Tibial artery (tissue), 4 donors: ENCODE measurements at regions not wholly inside any gene's neighbourhood (a gene's known extent, or its start where the extent isn't known, plus 50 kb on each side); places are given as distances from the start of the nearest gene placed in this dataset.

Experiments used
- DNase-seq, 2 donors: peaks; one replicate each; pipeline ENCODE4 v3.0.0-alpha.2; 2019
- H3K27ac ChIP-seq, 2 donors: fragments of 200-600 bp; sonication (generic) in 1 of 2; 1 replicate in 1 of 2; 2 replicates in 1 of 2; pipeline ENCODE4 v1.5.1; 2018 to 2019; ENCODE audit warnings: mild to moderate bottlenecking in 1 of 2
- H3K27me3 ChIP-seq, 2 donors: fragments of 200-600 bp; sonication (generic) in 1 of 2; one replicate each; pipeline versions ENCODE4 v1.5.1 to v1.6.0; 2016 to 2019
- H3K36me3 ChIP-seq, 3 donors: fragments of 200-600 bp; sonication (generic) in 2 of 3; one replicate each; pipeline ENCODE4 v1.5.1; 2016 to 2019; ENCODE audit warnings: mild to moderate bottlenecking in 2 of 3
- H3K4me1 ChIP-seq, 4 donors: fragments of 200-600 bp; sonication (generic) in 2 of 4; 1 replicate in 3 of 4; 2 replicates in 1 of 4; pipeline ENCODE4 v1.5.1; 2016 to 2019
- H3K4me3 ChIP-seq, 2 donors: fragments of 200-600 bp; sonication (generic) in 1 of 2; 1 replicate in 1 of 2; 2 replicates in 1 of 2; pipeline ENCODE4 v1.5.1; 2018 to 2019; ENCODE audit warnings: mild to moderate bottlenecking in 2 of 2
- H3K9me3 ChIP-seq, 3 donors: fragments of 200-600 bp; sonication (generic) in 1 of 3; one replicate each; pipeline ENCODE4 v1.5.1; 2016 to 2019
- intact Hi-C: fragments of 100-400 bp; cut with DNase I; formaldehyde crosslinking; loops from one replicate; pipeline ENCODE4 v1.15.0; 2023; ENCODE audit warnings: low total_unique reads
- TF ChIP-seq, protein P1 (sequence below), 2 experiments: fragments of 200-600 bp in 1 of 2; fragments of 450-650 bp in 1 of 2; IDR thresholded peaks; one replicate each; pipeline ENCODE4 v1.5.1; 2017 to 2019; ENCODE audit warnings: antibody characterized with exemption in 2 of 2, mild to moderate bottlenecking in 1 of 2, moderate library complexity in 1 of 2

- Histone ChIP-seq H3K4me3 (no peak overlapping the region), H3K27me3 (no peaks in the 10 kb centered on the region), H3K9me3 (no peaks in the 10 kb centered on the region), H3K27ac (no peak overlapping the region), H3K4me1 (no peaks in the 10 kb centered on the region), H3K36me3 (no peaks in the 10 kb centered on the region)
- TF ChIP-seq, protein P1, sequence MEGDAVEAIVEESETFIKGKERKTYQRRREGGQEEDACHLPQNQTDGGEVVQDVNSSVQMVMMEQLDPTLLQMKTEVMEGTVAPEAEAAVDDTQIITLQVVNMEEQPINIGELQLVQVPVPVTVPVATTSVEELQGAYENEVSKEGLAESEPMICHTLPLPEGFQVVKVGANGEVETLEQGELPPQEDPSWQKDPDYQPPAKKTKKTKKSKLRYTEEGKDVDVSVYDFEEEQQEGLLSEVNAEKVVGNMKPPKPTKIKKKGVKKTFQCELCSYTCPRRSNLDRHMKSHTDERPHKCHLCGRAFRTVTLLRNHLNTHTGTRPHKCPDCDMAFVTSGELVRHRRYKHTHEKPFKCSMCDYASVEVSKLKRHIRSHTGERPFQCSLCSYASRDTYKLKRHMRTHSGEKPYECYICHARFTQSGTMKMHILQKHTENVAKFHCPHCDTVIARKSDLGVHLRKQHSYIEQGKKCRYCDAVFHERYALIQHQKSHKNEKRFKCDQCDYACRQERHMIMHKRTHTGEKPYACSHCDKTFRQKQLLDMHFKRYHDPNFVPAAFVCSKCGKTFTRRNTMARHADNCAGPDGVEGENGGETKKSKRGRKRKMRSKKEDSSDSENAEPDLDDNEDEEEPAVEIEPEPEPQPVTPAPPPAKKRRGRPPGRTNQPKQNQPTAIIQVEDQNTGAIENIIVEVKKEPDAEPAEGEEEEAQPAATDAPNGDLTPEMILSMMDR (IDR thresholded peaks at IDR 0.05) = no peak
- DNase-seq = no peak
- intact Hi-C loops = no loop called here
Measured at GRCh38 chr9:28435456-28435855, 862.2 kb upstream of the C9orf72 start.

- intact Hi-C loops = no loop called here
- TF ChIP-seq, protein P1 (IDR thresholded peaks at IDR 0.05) = no peak
- Histone ChIP-seq H3K4me1 (no peaks in the 10 kb centered on the region), H3K9me3 (peaks cover 0 to 6% (median 0%) of the 10 kb centered on the region in 3 donors), H3K4me3 (no peak overlapping the region), H3K27me3 (no peaks in the 10 kb centered on the region), H3K36me3 (no peaks in the 10 kb centered on the region), H3K27ac (no peak overlapping the region)
- DNase-seq = no peak
Measured at GRCh38 chr9:28439688-28440087, 866.4 kb upstream of the C9orf72 start.

DNA sequence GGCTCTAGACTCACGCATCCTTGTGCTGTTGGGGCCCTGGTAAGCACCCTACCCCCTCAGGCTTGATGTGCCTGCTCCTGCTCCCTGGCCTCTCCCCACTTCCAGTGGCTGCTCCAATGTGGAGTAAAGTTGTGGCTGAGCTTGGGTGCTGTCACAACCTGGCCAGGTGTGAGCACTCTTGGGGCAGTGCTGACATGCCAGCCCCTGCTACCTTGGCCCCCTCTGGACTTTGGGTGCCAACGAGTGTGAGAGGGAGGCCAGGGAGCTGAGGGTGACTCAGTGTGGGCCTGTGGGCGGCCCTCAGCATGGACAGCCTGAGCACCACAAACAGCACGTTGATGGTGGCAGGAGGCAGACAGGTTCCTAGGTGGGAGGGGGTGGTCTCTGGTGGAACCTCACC is 870.2 kb upstream of the C9orf72 start:
- intact Hi-C loops = no loop called here

GRCh38 chr9:28444637-28445036 is 871.4 kb upstream of the C9orf72 start:
- TF ChIP-seq, protein P1 (IDR thresholded peaks at IDR 0.05) = no peak
- Histone ChIP-seq H3K4me3 (no peak overlapping the region), H3K4me1 (no peaks in the 10 kb centered on the region), H3K9me3 (peaks cover 0 to 10% (median 0%) of the 10 kb centered on the region in 3 donors), H3K27me3 (no peaks in the 10 kb centered on the region), H3K36me3 (no peaks in the 10 kb centered on the region), H3K27ac (no peak overlapping the region)
- intact Hi-C loops = no loop called here
- no peak for DNase-seq

More for the DNA sequence above, 870.2 kb upstream of the C9orf72 start:
- DNase-seq = no peak
- H3K4me1 ChIP-seq = no peaks in the 10 kb centered on the region
- H3K4me3 ChIP-seq = no peak overlapping the region
- TF ChIP-seq, protein P1 (IDR thresholded peaks at IDR 0.05) = no peak
- no peak overlapping the region for H3K27ac ChIP-seq
- H3K27me3 ChIP-seq = no peaks in the 10 kb centered on the region
- peaks cover 0 to 10% (median 0%) of the 10 kb centered on the region in 3 donors for H3K9me3 ChIP-seq
- no peaks in the 10 kb centered on the region for H3K36me3 ChIP-seq

DNA sequence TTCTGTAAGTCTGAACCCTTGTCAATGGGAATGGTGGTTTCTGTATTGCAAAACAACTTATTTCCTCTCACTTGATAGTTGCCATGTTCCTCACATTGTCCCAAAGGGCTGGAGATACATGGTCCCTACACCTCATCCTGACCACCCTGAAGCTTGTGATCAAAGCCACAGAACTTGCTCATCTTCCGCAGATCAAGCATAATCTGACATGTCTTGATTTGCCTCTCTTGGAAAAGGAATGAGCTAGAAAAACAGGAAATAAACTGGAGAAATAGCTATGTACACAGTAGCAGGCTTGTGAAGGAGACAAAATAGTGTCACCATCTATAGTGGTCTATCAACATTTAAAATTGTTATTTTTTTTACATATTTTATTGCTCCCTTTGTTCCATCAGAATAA is 871.9 kb upstream of the C9orf72 start:
- no peak overlapping the region for H3K4me3 ChIP-seq
- DNase-seq = no peak
- no peaks in the 10 kb centered on the region for H3K36me3 ChIP-seq
- H3K4me1 ChIP-seq = no peaks in the 10 kb centered on the region
- no peak overlapping the region for H3K27ac ChIP-seq
- intact Hi-C loops = no loop called here
- TF ChIP-seq, protein P1 (IDR thresholded peaks at IDR 0.05) = no peak
- H3K27me3 ChIP-seq = no peaks in the 10 kb centered on the region
- H3K9me3 ChIP-seq = peaks cover 0 to 10% (median 0%) of the 10 kb centered on the region in 3 donors

DNA sequence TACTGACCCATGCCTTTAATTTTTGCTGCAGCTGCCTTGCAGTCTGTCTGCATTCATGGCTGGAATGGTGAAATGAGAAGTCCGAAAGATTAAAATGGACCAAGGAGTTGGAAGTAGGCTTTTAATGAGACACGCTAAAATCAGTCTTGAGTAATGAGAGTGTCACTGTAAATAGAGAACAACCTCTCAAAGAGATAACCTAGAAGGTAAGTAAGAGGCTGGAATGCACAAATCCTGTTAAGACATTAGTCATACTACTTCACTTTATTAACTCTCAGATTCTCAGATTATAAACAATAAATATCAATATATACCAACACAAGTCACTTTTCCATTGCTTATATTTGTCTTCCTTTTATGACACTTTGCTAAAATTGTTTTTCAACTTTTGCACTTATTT is 880.6 kb upstream of the C9orf72 start:
- Histone ChIP-seq H3K9me3 (no peaks in the 10 kb centered on the region), H3K4me3 (no peak overlapping the region), H3K27me3 (no peaks in the 10 kb centered on the region), H3K36me3 (no peaks in the 10 kb centered on the region), H3K27ac (no peak overlapping the region), H3K4me1 (no peaks in the 10 kb centered on the region)
- no peak for DNase-seq
- intact Hi-C loops = no loop called here
- TF ChIP-seq, protein P1 (IDR thresholded peaks at IDR 0.05) = no peak
